ENCODE measurements at regions not wholly inside any gene's neighbourhood (a gene's known extent, or its start where the extent isn't known, plus 50 kb on each side); places are given as distances from the start of the nearest gene placed in this dataset.

DNA sequence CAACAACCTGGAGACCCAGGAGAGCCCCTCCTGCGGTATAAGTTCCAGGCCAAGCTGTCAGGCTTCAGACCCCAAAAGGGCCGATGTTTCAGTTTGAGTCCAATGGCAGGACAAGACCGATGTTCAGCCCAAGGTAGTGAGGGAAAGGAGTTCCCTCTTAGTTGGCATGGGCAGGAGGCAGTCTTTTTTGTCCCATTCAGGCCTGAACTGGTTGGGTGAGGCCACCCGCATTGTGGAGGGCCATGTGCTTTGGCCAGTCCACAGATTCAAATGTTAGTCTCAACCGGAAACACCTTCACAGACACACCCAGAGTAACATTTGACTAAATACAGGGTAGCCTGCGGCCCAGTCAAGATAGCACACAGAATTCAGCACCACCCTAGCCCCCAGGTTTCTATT, 89.6 kb upstream of the ANKRD10 start:
- no peak overlapping the region for H3K4me3 Mint-ChIP-seq (ENCODE audit: unreplicated experiment)
- Histone ChIP-seq H3K4me1 (no peaks in the 10 kb centered on the region), H3K27me3 (replicated peaks; ENCODE audit: control insufficient read depth, insufficient read depth, low read length) (0 out of 2 replicates have a peak, but pooled peaks cover 2% of the 10 kb centered on the region), H3K4me3 (ENCODE audit: low read depth, low read length) (no peak overlapping the region), H3K9me3 (no peaks in the 10 kb centered on the region), H3K36me3 (ENCODE audit: control insufficient read depth, insufficient read depth, low read length) (no peaks in the 10 kb centered on the region)
- TF ChIP-seq, protein P1, sequence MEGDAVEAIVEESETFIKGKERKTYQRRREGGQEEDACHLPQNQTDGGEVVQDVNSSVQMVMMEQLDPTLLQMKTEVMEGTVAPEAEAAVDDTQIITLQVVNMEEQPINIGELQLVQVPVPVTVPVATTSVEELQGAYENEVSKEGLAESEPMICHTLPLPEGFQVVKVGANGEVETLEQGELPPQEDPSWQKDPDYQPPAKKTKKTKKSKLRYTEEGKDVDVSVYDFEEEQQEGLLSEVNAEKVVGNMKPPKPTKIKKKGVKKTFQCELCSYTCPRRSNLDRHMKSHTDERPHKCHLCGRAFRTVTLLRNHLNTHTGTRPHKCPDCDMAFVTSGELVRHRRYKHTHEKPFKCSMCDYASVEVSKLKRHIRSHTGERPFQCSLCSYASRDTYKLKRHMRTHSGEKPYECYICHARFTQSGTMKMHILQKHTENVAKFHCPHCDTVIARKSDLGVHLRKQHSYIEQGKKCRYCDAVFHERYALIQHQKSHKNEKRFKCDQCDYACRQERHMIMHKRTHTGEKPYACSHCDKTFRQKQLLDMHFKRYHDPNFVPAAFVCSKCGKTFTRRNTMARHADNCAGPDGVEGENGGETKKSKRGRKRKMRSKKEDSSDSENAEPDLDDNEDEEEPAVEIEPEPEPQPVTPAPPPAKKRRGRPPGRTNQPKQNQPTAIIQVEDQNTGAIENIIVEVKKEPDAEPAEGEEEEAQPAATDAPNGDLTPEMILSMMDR (IDR thresholded peaks at IDR 0.05; ENCODE audit: insufficient read depth in 1 of 2, low read depth in 1 of 2, low read length in 1 of 2, severe bottlenecking in 1 of 2, unreplicated experiment in 1 of 2), result no peak
- intact Hi-C loops (cut with micrococcal nuclease; ENCODE audit: unreplicated experiment), result no loop called here
- H3K9me3 Mint-ChIP-seq (ENCODE audit: unreplicated experiment), result no peaks in the 10 kb centered on the region
- ChIA-PET CTCF (no interaction called here), POLR2A (no interaction called here)
- H3K4me1 Mint-ChIP-seq (ENCODE audit: low read depth, unreplicated experiment), result no peaks in the 10 kb centered on the region
- H3K27ac Mint-ChIP-seq (ENCODE audit: unreplicated experiment), result no peak overlapping the region
- BruUV-seq (replicated peaks), result no TSS peak
- H3K27me3 Mint-ChIP-seq (ENCODE audit: insufficient read depth, unreplicated experiment), result peaks cover 4% of the 10 kb centered on the region
- no peaks in the 10 kb centered on the region for H3K36me3 Mint-ChIP-seq (ENCODE audit: insufficient read depth, unreplicated experiment)
- no peak for DNase-seq

DNA sequence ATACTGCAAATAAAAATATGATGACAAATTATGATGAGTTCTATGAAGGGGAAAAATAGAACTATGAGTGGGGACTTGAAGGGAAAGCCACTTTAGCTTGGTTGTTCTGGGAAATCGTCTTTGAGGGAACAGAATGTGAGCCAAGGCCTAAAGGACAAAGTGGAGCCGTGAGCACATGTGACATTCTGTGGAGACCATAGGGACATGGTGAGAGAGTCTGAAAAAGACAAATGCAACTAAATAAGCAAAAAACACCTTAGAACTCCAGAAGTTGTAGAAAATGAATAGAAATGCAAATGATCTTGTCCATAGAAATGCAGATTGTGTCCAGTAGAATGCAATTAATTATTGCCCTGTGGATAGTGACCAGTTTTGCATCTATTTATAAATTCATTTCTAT, 86.8 kb upstream of the ANKRD10 start:
- H3K36me3 ChIP-seq (ENCODE audit: control insufficient read depth, insufficient read depth, low read length), result no peaks in the 10 kb centered on the region
- no peaks in the 10 kb centered on the region for H3K9me3 ChIP-seq
- no peak for DNase-seq
- Mint-ChIP-seq H3K27me3 (ENCODE audit: insufficient read depth, unreplicated experiment) (peaks cover 14% of the 10 kb centered on the region), H3K27ac (ENCODE audit: unreplicated experiment) (no peak overlapping the region), H3K36me3 (ENCODE audit: insufficient read depth, unreplicated experiment) (no peaks in the 10 kb centered on the region), H3K4me1 (ENCODE audit: low read depth, unreplicated experiment) (no peaks in the 10 kb centered on the region), H3K9me3 (ENCODE audit: unreplicated experiment) (no peaks in the 10 kb centered on the region), H3K4me3 (ENCODE audit: unreplicated experiment) (no peak overlapping the region)
- no peak overlapping the region for H3K4me3 ChIP-seq (ENCODE audit: low read depth, low read length)
- CTCF ChIA-PET, result no interaction called here
- intact Hi-C loops (cut with micrococcal nuclease; ENCODE audit: unreplicated experiment), result no loop called here
- H3K27me3 ChIP-seq (replicated peaks; ENCODE audit: control insufficient read depth, insufficient read depth, low read length), result 0 out of 2 replicates have a peak, but pooled peaks cover 2% of the 10 kb centered on the region
- TF ChIP-seq, protein P1 (IDR thresholded peaks at IDR 0.05; ENCODE audit: insufficient read depth in 1 of 2, low read depth in 1 of 2, low read length in 1 of 2, severe bottlenecking in 1 of 2, unreplicated experiment in 1 of 2), result no peak
- BruUV-seq (replicated peaks), result no TSS peak
- H3K4me1 ChIP-seq, result no peaks in the 10 kb centered on the region
- POLR2A ChIA-PET, result no interaction called here

DNA sequence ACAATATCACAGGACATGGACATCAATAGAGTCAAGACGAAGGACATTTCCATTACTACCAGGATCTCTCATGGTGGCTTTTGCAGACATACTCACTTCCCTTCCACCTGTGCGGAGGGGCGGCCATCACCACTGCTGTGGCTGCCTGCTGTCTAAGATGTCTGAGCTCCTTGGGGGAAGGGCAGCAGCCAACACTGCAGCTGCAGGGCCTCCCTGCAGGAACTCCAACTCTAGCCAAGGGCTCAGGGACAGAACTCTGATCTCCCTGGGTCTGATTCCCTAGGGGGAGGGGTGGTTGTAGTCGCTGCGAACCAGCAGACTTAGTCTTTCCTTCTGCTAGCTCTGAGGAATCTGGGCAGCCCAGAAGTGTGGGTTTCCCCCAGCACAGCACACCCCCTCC, 78.9 kb upstream of the ANKRD10 start:
- no peak for DNase-seq
- H3K27ac Mint-ChIP-seq (ENCODE audit: unreplicated experiment), result no peak overlapping the region
- H3K27me3 ChIP-seq (replicated peaks; ENCODE audit: control insufficient read depth, insufficient read depth, low read length), result no peaks in the 10 kb centered on the region
- H3K4me1 ChIP-seq, result no peaks in the 10 kb centered on the region
- intact Hi-C loops (cut with micrococcal nuclease; ENCODE audit: unreplicated experiment), result no loop called here
- H3K36me3 ChIP-seq (ENCODE audit: control insufficient read depth, insufficient read depth, low read length), result no peaks in the 10 kb centered on the region
- no TSS peak for BruUV-seq (replicated peaks)
- TF ChIP-seq, protein P1 (IDR thresholded peaks at IDR 0.05; ENCODE audit: insufficient read depth in 1 of 2, low read depth in 1 of 2, low read length in 1 of 2, severe bottlenecking in 1 of 2, unreplicated experiment in 1 of 2), result no peak
- POLR2A ChIA-PET, result no interaction called here
- H3K9me3 Mint-ChIP-seq (ENCODE audit: unreplicated experiment), result no peaks in the 10 kb centered on the region
- no peak overlapping the region for H3K4me3 Mint-ChIP-seq (ENCODE audit: unreplicated experiment)
- CTCF ChIA-PET, result no interaction called here
- H3K4me3 ChIP-seq (ENCODE audit: low read depth, low read length), result no peak overlapping the region
- no peaks in the 10 kb centered on the region for H3K36me3 Mint-ChIP-seq (ENCODE audit: insufficient read depth, unreplicated experiment)
- no peaks in the 10 kb centered on the region for H3K9me3 ChIP-seq
- peaks cover 25% of the 10 kb centered on the region for H3K27me3 Mint-ChIP-seq (ENCODE audit: insufficient read depth, unreplicated experiment)
- H3K4me1 Mint-ChIP-seq (ENCODE audit: low read depth, unreplicated experiment), result no peaks in the 10 kb centered on the region

All from Caco-2 (cell line).